ENCODE measurements at regions not wholly inside any gene's neighbourhood (a gene's known extent, or its start where the extent isn't known, plus 50 kb on each side); places are given as distances from the start of the nearest gene placed in this dataset.
"Not testable (repeated sequence)": the region's sequence is repeated elsewhere in the genome, so short reads cannot be mapped to it uniquely, and the experiment has no call there.

GRCh38 chr7:155932324-155932723 lies 120.1 kb upstream of the SHH start:
- DNase-seq, result not testable (repeated sequence)

- DNase-seq, result no peak
These were observed 119.3 kb upstream of the SHH start for GRCh38 chr7:155931396-155932085.

- DNase-seq, result no peak
These were observed 118.3 kb upstream of the SHH start for GRCh38 chr7:155930527-155930926.

- no peak for DNase-seq
These were observed 117.8 kb upstream of the SHH start for GRCh38 chr7:155930061-155930460.

- DNase-seq, result no peak
These were observed 116.3 kb upstream of the SHH start for GRCh38 chr7:155928583-155928982.

GRCh38 chr7:155927905-155928304 lies 115.6 kb upstream of the SHH start:
- DNase-seq, result no peak

GRCh38 chr7:155925682-155926081 lies 113.4 kb upstream of the SHH start:
- no peak for DNase-seq

- DNase-seq, result no peak
These were observed 110.0 kb upstream of the SHH start for GRCh38 chr7:155922067-155922816.

GRCh38 chr7:155921804-155922066 lies 109.5 kb upstream of the SHH start:
- no peak for DNase-seq

- DNase-seq, result no peak
These were observed 109.0 kb upstream of the SHH start for GRCh38 chr7:155921086-155921803.

GRCh38 chr7:155920068-155920461 lies 107.8 kb upstream of the SHH start:
- DNase-seq, result no peak

GRCh38 chr7:155919391-155920067 lies 107.3 kb upstream of the SHH start:
- no peak for DNase-seq

GRCh38 chr7:155918720-155919390 lies 106.6 kb upstream of the SHH start:
- no peak for DNase-seq

GRCh38 chr7:155917836-155918430 lies 105.7 kb upstream of the SHH start:
- no peak for DNase-seq

GRCh38 chr7:155916926-155917655 lies 104.8 kb upstream of the SHH start:
- DNase-seq, result no peak

GRCh38 chr7:155914341-155914740 lies 102.1 kb upstream of the SHH start:
- DNase-seq, result no peak

GRCh38 chr7:155913719-155914118 lies 101.5 kb upstream of the SHH start:
- no peak for DNase-seq

- no peak for DNase-seq
These were observed 101.0 kb upstream of the SHH start for GRCh38 chr7:155913291-155913690.

GRCh38 chr7:155911471-155912105 lies 99.3 kb upstream of the SHH start:
- no peak for DNase-seq

- no peak for DNase-seq
These were observed 96.1 kb upstream of the SHH start for GRCh38 chr7:155908385-155908784.

GRCh38 chr7:155907450-155908200 lies 95.4 kb upstream of the SHH start:
- no peak for DNase-seq
